ENCODE measurements at regions not wholly inside any gene's neighbourhood (a gene's known extent, or its start where the extent isn't known, plus 50 kb on each side); places are given as distances from the start of the nearest gene placed in this dataset.

GRCh38 chr9:89668866-89669246 lies 64.0 kb downstream of the GADD45G start:
- 97% methylated on average over 2 of the region's 2 CpGs for WGBS (ENCODE audit: low lambda C conversion rate, missing lambda C conversion rate)
- H3K9me3 ChIP-seq (ENCODE audit: low read depth), result no peaks in the 10 kb centered on the region
- TF ChIP-seq EZH2phosphoT487 (IDR thresholded peaks at IDR 0.05; ENCODE audit: low read depth, severe bottlenecking, unreplicated experiment), result no peak
- TF ChIP-seq EZH2 (IDR thresholded peaks at IDR 0.05; ENCODE audit: borderline replicate concordance), result no peak
- TF ChIP-seq CTCF (IDR thresholded peaks at IDR 0.05; ENCODE audit: poor library complexity), result no peak
- H2AFZ ChIP-seq, result no peak overlapping the region
- no peak overlapping the region for H3K4me3 ChIP-seq
- peaks cover 42% of the 10 kb centered on the region for H3K4me1 ChIP-seq (ENCODE audit: insufficient read depth)
- no peaks in the 10 kb centered on the region for H4K20me1 ChIP-seq (ENCODE audit: insufficient read depth, poor library complexity, severe bottlenecking)
- no peak overlapping the region for H3K4me2 ChIP-seq
- no peak overlapping the region for H3K27ac ChIP-seq
- H3K9me2 ChIP-seq (replicated peaks; ENCODE audit: insufficient read depth), result no peaks in the 10 kb centered on the region
- no peak for DNase-seq (ENCODE audit: low spot score)
- H3K36me3 ChIP-seq (replicated peaks; ENCODE audit: insufficient read depth, low read depth), result no peaks in the 10 kb centered on the region
- H3K27me3 ChIP-seq, result no peaks in the 10 kb centered on the region
- no peaks in the 10 kb centered on the region for H3K79me2 ChIP-seq

GRCh38 chr9:89669361-89669842 lies 64.6 kb downstream of the GADD45G start:
- TF ChIP-seq CTCF (IDR thresholded peaks at IDR 0.05; ENCODE audit: poor library complexity), result no peak
- TF ChIP-seq EZH2phosphoT487 (IDR thresholded peaks at IDR 0.05; ENCODE audit: low read depth, severe bottlenecking, unreplicated experiment), result no peak
- no peak for TF ChIP-seq EZH2 (IDR thresholded peaks at IDR 0.05; ENCODE audit: borderline replicate concordance)
- Histone ChIP-seq H3K27me3 (no peaks in the 10 kb centered on the region), H3K4me2 (no peak overlapping the region), H3K27ac (no peak overlapping the region), H3K79me2 (no peaks in the 10 kb centered on the region), H3K9me2 (replicated peaks; ENCODE audit: insufficient read depth) (no peaks in the 10 kb centered on the region), H3K4me3 (no peak overlapping the region), H3K4me1 (ENCODE audit: insufficient read depth) (peaks cover 37% of the 10 kb centered on the region), H2AFZ (no peak overlapping the region), H4K20me1 (ENCODE audit: insufficient read depth, poor library complexity, severe bottlenecking) (no peaks in the 10 kb centered on the region), H3K36me3 (replicated peaks; ENCODE audit: insufficient read depth, low read depth) (no peaks in the 10 kb centered on the region), H3K9me3 (ENCODE audit: low read depth) (no peaks in the 10 kb centered on the region)
- no peak for DNase-seq (ENCODE audit: low spot score)
- WGBS (ENCODE audit: low lambda C conversion rate, missing lambda C conversion rate), result 74% methylated on average over 2 of the region's 2 CpGs

GRCh38 chr9:89670114-89670513 lies 65.3 kb downstream of the GADD45G start:
- H4K20me1 ChIP-seq (ENCODE audit: insufficient read depth, poor library complexity, severe bottlenecking), result no peaks in the 10 kb centered on the region
- H3K36me3 ChIP-seq (replicated peaks; ENCODE audit: insufficient read depth, low read depth), result no peaks in the 10 kb centered on the region
- H3K4me2 ChIP-seq, result no peak overlapping the region
- H2AFZ ChIP-seq, result no peak overlapping the region
- no peaks in the 10 kb centered on the region for H3K9me2 ChIP-seq (replicated peaks; ENCODE audit: insufficient read depth)
- 84% methylated on average over 5 of the region's 5 CpGs for WGBS (ENCODE audit: low lambda C conversion rate, missing lambda C conversion rate)
- H3K9me3 ChIP-seq (ENCODE audit: low read depth), result no peaks in the 10 kb centered on the region
- H3K4me1 ChIP-seq (ENCODE audit: insufficient read depth), result peaks cover 34% of the 10 kb centered on the region
- no peaks in the 10 kb centered on the region for H3K79me2 ChIP-seq
- no peaks in the 10 kb centered on the region for H3K27me3 ChIP-seq
- peak overlapping the region; percentile 12 for H3K27ac ChIP-seq
- TF ChIP-seq EZH2 (IDR thresholded peaks at IDR 0.05; ENCODE audit: borderline replicate concordance), result no peak
- TF ChIP-seq EZH2phosphoT487 (IDR thresholded peaks at IDR 0.05; ENCODE audit: low read depth, severe bottlenecking, unreplicated experiment), result no peak
- no peak for TF ChIP-seq CTCF (IDR thresholded peaks at IDR 0.05; ENCODE audit: poor library complexity)
- no peak overlapping the region for H3K4me3 ChIP-seq
- DNase-seq (ENCODE audit: low spot score), result no peak

All from hepatocyte (in vitro differentiated cells).